NCI-H2107 treated with DMSO at 0.1 percent for 48 hours (cell line): ENCODE measurements at regions not wholly inside any gene's neighbourhood (a gene's known extent, or its start where the extent isn't known, plus 50 kb on each side); places are given as distances from the start of the nearest gene placed in this dataset.
"Not testable (repeated sequence)": the region's sequence is repeated elsewhere in the genome, so short reads cannot be mapped to it uniquely, and the experiment has no call there.

Experiments
- DNase-seq: peaks from one replicate; lab custom pipeline; 2025; ENCODE audit not compliant: unreplicated experiment; lab: John Stamatoyannopoulos, UW

GRCh38 chr5:158272409-158272808 lies 413.5 kb upstream of the CLINT1 start:
- no peak for DNase-seq

DNA sequence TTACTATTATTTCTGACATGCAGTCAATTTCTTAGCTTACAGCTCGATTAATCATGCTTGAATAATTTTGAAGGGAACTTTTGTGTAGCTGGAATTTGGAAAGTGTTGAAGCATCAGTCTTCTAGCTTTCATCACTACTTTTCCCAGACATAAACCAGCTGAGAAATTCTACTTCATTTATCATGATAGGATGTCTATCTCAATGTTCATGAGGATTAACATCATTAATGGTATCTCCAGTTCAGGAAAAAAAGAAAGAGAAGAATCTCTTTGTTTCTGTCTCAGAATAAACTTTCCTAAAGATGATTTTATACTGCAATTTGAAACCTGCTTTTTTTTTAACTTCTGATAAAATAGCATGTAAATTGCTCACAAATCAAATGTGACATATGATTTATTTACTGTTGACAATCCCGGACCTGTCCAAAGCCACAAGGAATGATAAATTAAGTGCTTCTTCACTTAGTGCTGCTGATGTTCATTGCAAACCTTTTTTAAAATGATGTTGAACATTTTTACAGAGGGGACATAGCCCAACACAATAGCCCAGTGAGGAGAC lies 412.1 kb upstream of the CLINT1 start:
- DNase-seq: no peak

DNA sequence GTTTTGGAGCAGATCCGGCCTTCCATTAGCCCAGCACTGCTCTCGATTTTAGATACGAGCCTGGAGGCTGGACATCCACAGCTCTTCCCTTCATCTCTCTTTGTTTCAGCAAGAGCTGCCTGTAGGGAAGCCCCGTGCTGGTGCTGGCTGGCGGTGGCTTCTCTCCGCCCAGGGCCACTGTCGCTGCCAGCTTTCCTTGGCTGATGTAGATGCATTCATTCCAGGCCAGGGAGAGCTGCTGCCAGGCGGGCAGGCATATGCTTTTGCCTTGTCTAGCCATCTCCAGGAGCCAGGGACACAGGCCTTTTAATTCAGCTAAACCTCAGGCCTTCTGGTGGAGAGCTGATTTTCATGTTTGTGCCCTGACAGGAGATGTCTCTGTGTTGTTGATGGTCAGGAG lies 409.3 kb upstream of the CLINT1 start:
- DNase-seq: no peak

- DNase-seq: no peak
These were observed 408.3 kb upstream of the CLINT1 start for GRCh38 chr5:158267228-158267627.

DNA sequence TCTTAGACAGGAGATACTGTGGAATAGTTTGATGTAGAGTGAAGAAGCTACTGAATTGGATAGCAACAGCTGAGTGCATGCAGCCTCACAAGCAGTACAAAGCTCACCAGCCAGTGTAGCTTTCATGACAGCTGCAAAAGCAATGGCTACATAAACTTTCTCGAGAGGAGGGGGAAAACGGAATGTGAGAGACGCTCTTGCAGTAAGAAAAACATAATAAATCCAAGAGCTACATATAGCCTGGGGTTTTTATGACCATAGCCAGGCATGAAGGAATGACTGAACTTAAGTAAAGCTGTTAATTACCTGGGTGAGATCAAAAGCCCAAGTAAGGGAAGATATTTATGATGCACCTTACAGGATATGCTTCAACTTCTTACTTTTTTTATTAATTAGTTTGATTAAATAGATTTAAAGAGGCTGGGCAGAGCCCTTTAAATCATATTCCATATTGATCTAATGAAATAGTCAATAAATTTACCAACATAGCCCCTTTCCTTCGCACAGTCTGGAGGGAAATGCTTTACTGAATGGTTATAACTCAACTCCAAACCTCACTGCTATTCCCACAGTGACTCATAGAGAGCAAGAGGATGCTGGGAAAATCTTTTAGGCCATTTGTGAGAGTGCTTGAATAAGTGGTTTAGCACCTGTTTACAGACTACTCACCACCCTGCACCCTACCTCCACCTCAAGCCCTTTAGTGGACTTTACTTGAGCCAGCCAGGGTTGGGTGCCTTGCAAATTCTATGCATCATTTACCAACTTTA lies 407.2 kb upstream of the CLINT1 start:
- no peak for DNase-seq

GRCh38 chr5:158265346-158265745 lies 406.4 kb upstream of the CLINT1 start:
- no peak for DNase-seq

GRCh38 chr5:158264264-158264663 lies 405.3 kb upstream of the CLINT1 start:
- no peak for DNase-seq

DNA sequence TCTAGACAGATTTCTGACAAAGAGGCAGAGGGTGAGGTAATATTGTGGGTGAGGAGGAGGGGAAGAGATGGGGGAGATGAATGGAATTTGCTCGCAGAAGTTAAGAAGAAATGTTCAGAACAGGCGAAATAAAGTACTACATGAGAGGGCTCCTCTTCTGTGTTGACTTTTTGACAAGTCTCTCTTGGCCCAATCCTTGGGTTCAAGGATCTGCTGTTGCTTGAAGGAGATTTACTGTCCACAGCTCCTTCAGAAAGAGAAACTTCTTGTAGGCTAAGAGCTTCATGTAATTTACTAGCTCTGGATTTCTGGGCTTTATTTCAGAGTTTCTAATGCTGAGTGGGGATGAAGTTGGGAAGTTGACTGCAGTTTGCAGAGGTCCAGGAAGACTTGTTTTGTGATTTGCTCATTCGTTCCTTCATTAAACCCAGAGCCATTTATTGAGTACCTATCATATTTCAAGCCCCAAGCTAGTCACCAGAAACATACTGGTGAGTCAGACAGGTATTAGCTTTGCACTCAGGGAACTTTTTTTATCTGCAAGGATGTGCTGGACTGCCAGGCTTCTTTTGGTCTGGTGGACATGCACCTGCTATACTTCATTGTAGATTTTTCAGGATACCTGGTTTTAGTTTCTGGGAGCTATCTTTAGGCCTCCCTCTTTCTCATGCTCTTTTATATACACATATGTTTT lies 402.9 kb upstream of the CLINT1 start:
- no peak for DNase-seq

GRCh38 chr5:158256096-158256495 lies 397.2 kb upstream of the CLINT1 start:
- DNase-seq: no peak

DNA sequence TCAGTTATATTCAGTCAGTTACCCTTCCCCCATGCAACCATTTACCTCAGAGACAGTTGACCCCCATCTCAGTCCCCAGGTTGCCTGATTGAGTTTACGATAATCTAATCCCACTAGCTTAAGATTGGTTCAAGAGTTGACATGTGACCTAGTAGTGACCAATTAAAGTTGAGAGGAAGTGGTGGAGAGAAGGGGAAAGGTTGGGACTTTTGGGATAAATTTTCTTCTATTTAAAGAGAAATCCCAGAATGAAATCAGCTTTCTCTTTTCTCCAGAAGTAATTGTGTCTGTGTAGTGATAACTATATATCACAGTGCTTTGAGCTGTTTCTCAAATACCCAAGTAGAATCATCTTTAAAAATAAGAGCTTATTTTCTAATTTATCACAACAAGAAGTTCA lies 396.7 kb upstream of the CLINT1 start:
- no peak for DNase-seq

- DNase-seq: no peak
These were observed 387.7 kb upstream of the CLINT1 start for GRCh38 chr5:158246661-158247060.

- no peak for DNase-seq
These were observed 386.6 kb upstream of the CLINT1 start for GRCh38 chr5:158245513-158245912.

DNA sequence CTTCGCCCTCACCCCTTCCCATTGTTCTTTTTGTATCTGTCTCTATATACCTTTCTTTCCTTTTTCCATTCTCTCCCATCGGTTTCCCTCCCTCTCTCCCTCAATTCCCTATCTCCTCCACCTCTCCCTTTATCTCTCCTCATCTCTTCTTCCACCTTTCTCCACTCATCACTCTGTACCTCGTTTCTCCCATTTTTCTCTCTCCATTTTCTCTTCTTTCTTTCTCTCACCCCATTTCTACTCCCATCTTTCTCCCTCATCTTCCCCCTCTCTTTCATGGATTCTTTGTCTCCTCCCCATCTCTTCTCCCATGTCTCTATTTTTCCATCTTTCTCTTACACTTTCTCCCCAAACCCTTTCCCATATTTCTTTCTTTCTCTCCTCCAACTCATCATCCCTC lies 385.9 kb upstream of the CLINT1 start:
- no peak for DNase-seq

DNA sequence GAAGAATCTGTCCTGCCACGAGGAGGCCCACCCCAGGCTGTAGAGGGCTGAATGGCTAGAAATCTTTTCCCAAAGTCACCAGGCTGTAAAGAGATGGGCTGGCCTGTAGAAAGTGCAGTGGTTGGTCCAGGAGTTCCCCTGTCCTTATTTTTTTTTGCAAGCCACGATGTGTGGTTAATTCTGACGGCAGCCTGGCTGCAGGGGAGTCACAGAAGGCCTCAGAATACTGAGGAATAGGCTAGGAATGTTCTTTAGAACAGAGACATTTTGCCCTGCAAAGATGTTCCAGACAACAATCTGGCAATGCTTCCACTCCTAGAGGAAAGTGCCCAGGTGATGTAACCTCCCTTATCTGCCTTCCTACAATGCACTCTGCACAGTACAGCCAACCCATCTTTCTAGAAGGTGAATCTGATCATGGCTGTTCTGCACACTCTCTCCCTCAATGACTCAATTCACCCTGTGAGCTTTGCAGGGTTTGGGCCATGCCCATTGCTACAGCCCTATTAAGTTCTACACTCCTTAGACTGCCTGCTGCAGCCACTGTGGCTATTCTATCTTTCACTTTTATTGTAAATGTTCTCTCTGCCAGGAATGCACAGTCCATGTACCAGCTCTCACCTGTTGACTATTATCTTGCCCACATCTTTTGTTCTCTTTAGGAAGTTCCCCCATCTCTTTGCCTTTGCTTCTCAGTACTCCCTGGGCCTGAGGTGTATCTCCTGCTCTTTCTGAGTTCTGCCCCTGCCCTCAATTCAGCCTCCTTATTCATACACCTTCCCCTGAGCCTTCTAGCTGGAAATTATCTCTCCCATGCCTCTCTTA lies 377.8 kb upstream of the CLINT1 start:
- DNase-seq: no peak

- peak; percentile 41 for DNase-seq
These were observed 376.2 kb upstream of the CLINT1 start for GRCh38 chr5:158235159-158235547.

GRCh38 chr5:158234323-158235158 lies 375.6 kb upstream of the CLINT1 start:
- peak; percentile 72 for DNase-seq

DNA sequence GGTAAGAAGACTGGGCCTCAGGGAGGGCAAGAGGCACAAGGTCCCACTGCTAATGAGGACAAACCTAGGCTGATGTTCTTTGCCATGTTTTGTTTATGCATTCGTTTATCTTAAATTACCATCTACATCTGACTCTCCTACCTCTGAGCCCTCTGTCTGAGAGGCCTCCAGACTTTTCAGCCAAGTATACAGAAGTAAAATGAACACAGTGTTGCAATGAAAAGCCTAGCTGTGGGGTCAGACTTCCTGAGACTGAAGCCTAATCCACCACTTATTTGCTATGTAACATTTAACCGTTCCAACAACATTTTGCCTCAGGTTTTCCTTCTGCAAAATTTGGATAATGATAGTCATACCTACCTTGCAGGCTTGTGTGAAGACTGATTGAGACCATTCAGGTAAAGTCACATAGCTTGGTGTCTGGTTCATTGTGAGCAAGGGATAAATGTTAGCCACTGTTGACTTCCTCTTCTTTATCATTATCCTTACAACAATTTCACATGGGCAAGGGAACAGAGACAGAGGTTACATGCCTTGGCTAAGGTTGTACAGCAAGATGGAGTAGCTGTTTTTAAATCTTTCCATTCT lies 374.9 kb upstream of the CLINT1 start:
- no peak for DNase-seq

DNA sequence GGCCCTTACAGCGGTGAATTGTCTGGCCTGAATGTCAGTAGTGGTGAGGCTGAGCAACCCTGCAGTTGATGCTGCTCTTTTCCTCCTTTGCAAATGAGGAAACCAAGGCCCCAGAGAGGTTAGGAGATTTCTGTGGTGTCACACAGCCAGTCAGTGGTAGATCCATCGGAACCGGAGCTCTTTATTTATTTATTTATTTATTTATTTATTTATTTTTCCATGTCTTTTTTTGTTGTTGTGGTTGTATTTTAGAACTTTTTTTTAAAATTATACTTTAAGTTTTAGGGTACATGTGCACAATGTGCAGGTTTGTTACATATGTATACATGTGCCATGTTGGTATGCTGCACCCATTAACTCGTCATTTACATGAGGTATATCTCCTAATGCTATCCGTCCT lies 368.4 kb upstream of the CLINT1 start:
- not testable (repeated sequence) for DNase-seq

GRCh38 chr5:158226496-158226895 lies 367.6 kb upstream of the CLINT1 start:
- DNase-seq: no peak

DNA sequence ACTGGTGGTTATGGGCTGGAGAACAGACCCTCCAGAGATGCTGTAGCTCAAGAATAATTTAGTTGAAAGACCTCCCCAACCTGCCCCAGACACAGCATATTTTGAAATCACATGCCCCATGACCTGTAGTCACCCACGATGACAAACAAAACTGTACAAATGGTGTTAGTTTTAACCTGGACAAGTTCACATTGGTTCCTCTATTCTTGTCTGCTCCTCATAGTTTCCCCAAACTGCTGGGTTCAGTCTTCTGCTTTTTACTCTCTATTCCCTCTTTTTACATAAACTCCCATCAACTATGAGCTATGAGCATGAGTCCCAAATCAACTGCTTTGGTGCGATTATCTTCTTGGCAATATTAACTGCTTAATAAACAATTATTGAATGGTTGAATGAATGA lies 365.3 kb upstream of the CLINT1 start:
- no peak for DNase-seq
